PC-9 (cell line): ENCODE measurements at regions not wholly inside any gene's neighbourhood (a gene's known extent, or its start where the extent isn't known, plus 50 kb on each side); places are given as distances from the start of the nearest gene placed in this dataset.

Experiments
- BruUV-seq: library from RNA; stranded (reverse); fragments of 400-500 nt; replicated peaks from 2 replicates; lab custom pipeline; 2021; lab: Mats Ljungman, UMichigan
- CTCF ChIA-PET: fragments of 300-600 bp; sonication (Branson Sonifier 250); formaldehyde crosslinking; loops from one replicate; lab custom pipeline; 2022; ENCODE audit warnings: antibody characterized with exemption; lab: Charles Lee
- POLR2A ChIA-PET: fragments of 300-600 bp; sonication (Branson Sonifier 250); formaldehyde crosslinking; loops from one replicate; lab custom pipeline; 2022; ENCODE audit warnings: antibody characterized with exemption; ENCODE audit not compliant: unreplicated experiment; lab: Charles Lee
- DNase-seq, 2 experiments: peaks; one replicate each; pipeline versions ENCODE4 v3.0.0 to v3.0.0-alpha.2; 2015 to 2022; ENCODE audit warnings: mixed read lengths in 1 of 2
- H2AFZ ChIP-seq: fragments of 200-600 bp; sonication (generic); 2 replicates; pipeline ENCODE4 v1.8.1; 2017; ENCODE audit warnings: antibody characterized with exemption
- H3F3A ChIP-seq: fragments of 200-600 bp; sonication (generic); 2 replicates; pipeline ENCODE4 v1.8.1; 2017; ENCODE audit warnings: antibody characterized with exemption, mild to moderate bottlenecking, low read depth; ENCODE audit not compliant: insufficient read depth
- H3K27ac ChIP-seq: fragments of 200-600 bp; sonication (generic); 2 replicates; pipeline ENCODE4 v1.6.1; 2016; ENCODE audit warnings: mixed run types
- H3K27me3 ChIP-seq: fragments of 200-600 bp; sonication (generic); 2 replicates; pipeline ENCODE4 v1.6.1; 2016; ENCODE audit warnings: low read depth, mixed run types; ENCODE audit not compliant: insufficient read depth
- H3K36me3 ChIP-seq: fragments of 200-600 bp; sonication (generic); 2 replicates; pipeline ENCODE4 v1.6.1; 2016; ENCODE audit warnings: low read depth, mixed run types
- H3K4me1 ChIP-seq: fragments of 200-600 bp; sonication (generic); replicated peaks from 2 replicates; pipeline ENCODE4 v1.6.1; 2016; ENCODE audit warnings: mixed run types; ENCODE audit not compliant: insufficient read depth
- H3K4me2 ChIP-seq: fragments of 200-600 bp; sonication (generic); 2 replicates; pipeline ENCODE4 v1.6.1; 2017; ENCODE audit warnings: mixed run types
- H3K4me3 ChIP-seq: fragments of 200-600 bp; sonication (generic); 2 replicates; pipeline ENCODE4 v1.6.1; 2016; ENCODE audit warnings: mixed run types
- H3K79me2 ChIP-seq: fragments of 200-600 bp; sonication (generic); 2 replicates; pipeline ENCODE4 v1.6.1; 2017; ENCODE audit warnings: low read depth, mixed run types
- H3K9me2 ChIP-seq: fragments of 200-600 bp; sonication (generic); 2 replicates; pipeline ENCODE4 v1.8.1; 2017; ENCODE audit warnings: mild to moderate bottlenecking; ENCODE audit not compliant: insufficient read depth
- H3K9me3 ChIP-seq: fragments of 200-600 bp; sonication (generic); 2 replicates; pipeline ENCODE4 v1.8.1; 2016; ENCODE audit warnings: low read depth; ENCODE audit not compliant: insufficient read depth
- H4K20me1 ChIP-seq: fragments of 200-600 bp; sonication (generic); 2 replicates; pipeline ENCODE4 v1.8.1; 2017; ENCODE audit not compliant: insufficient read depth
- EZH2 ChIP-seq: fragments of 200-600 bp; sonication (generic); IDR thresholded peaks from 2 replicates; pipeline ENCODE4 v1.8.0; 2017; ENCODE audit warnings: antibody characterized with exemption, low read depth
- intact Hi-C: fragments of 100-400 bp; cut with micrococcal nuclease; formaldehyde crosslinking; loops from one replicate; pipeline ENCODE4 v1.10.0; 2022; ENCODE audit not compliant: unreplicated experiment
- TF ChIP-seq, protein P1 (sequence below): fragments of 200-600 bp; sonication (generic); conservative IDR thresholded peaks from 2 replicates; pipeline ENCODE4 v1.6.1; 2017; ENCODE audit warnings: mixed run types, antibody characterized with exemption, mild to moderate bottlenecking, moderate library complexity

- Histone ChIP-seq H3F3A (no peaks in the 10 kb centered on the region), H3K4me3 (no peak overlapping the region), H2AFZ (no peak overlapping the region), H3K9me2 (no peaks in the 10 kb centered on the region; the same call in 1 of the 2 replicates), H4K20me1 (no peaks in the 10 kb centered on the region; the same call in none of the 2 replicates), H3K79me2 (no peaks in the 10 kb centered on the region), H3K36me3 (no peaks in the 10 kb centered on the region), H3K9me3 (no peaks in the 10 kb centered on the region), H3K27ac (no peak overlapping the region), H3K4me2 (no peak overlapping the region), H3K27me3 (peaks cover 64% of the 10 kb centered on the region), H3K4me1 (no peaks in the 10 kb centered on the region)
- CTCF ChIA-PET = no interaction called here
- intact Hi-C loops = no loop called here
- no peak for DNase-seq
- no TSS peak for BruUV-seq
- POLR2A ChIA-PET = no interaction called here
- no peak for TF ChIP-seq EZH2
- TF ChIP-seq, protein P1, sequence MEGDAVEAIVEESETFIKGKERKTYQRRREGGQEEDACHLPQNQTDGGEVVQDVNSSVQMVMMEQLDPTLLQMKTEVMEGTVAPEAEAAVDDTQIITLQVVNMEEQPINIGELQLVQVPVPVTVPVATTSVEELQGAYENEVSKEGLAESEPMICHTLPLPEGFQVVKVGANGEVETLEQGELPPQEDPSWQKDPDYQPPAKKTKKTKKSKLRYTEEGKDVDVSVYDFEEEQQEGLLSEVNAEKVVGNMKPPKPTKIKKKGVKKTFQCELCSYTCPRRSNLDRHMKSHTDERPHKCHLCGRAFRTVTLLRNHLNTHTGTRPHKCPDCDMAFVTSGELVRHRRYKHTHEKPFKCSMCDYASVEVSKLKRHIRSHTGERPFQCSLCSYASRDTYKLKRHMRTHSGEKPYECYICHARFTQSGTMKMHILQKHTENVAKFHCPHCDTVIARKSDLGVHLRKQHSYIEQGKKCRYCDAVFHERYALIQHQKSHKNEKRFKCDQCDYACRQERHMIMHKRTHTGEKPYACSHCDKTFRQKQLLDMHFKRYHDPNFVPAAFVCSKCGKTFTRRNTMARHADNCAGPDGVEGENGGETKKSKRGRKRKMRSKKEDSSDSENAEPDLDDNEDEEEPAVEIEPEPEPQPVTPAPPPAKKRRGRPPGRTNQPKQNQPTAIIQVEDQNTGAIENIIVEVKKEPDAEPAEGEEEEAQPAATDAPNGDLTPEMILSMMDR = no peak
These were observed 206.2 kb upstream of the CADM1 start for GRCh38 chr11:115710426-115710825.

- H3K4me3 ChIP-seq = no peak overlapping the region
- H3K27me3 ChIP-seq = peaks cover 54% of the 10 kb centered on the region
- CTCF ChIA-PET = no interaction called here
- no peak overlapping the region for H3K4me2 ChIP-seq
- no peaks in the 10 kb centered on the region for H3F3A ChIP-seq
- intact Hi-C loops = no loop called here
- no peaks in the 10 kb centered on the region; the same call in none of the 2 replicates for H4K20me1 ChIP-seq
- no peak overlapping the region for H2AFZ ChIP-seq
- no peaks in the 10 kb centered on the region; the same call in 1 of the 2 replicates for H3K9me2 ChIP-seq
- DNase-seq = no peak
- no peak overlapping the region for H3K27ac ChIP-seq
- no TSS peak for BruUV-seq
- POLR2A ChIA-PET = no interaction called here
- H3K79me2 ChIP-seq = no peaks in the 10 kb centered on the region
- no peak for TF ChIP-seq EZH2
- TF ChIP-seq, protein P1 = no peak
- H3K4me1 ChIP-seq = no peaks in the 10 kb centered on the region
- H3K9me3 ChIP-seq = no peaks in the 10 kb centered on the region
- no peaks in the 10 kb centered on the region for H3K36me3 ChIP-seq
These were observed 205.1 kb upstream of the CADM1 start for GRCh38 chr11:115709297-115709696.

- POLR2A ChIA-PET = interaction anchor here (0.6 to 0.8 kb wide), 2 partner anchors 27 to 286 kb away, joined by 4 to 5 read pairs; no protein-coding TSS in a partner anchor
- Histone ChIP-seq H2AFZ (no peak overlapping the region), H3K9me2 (no peaks in the 10 kb centered on the region), H3K27me3 (peaks cover 38% of the 10 kb centered on the region), H4K20me1 (no peaks in the 10 kb centered on the region; the same call in 1 of the 2 replicates), H3K4me1 (no peaks in the 10 kb centered on the region), H3K79me2 (no peaks in the 10 kb centered on the region), H3K4me3 (no peak overlapping the region), H3K4me2 (no peak overlapping the region), H3F3A (no peaks in the 10 kb centered on the region), H3K36me3 (no peaks in the 10 kb centered on the region), H3K27ac (no peak overlapping the region), H3K9me3 (no peaks in the 10 kb centered on the region)
- no peak for TF ChIP-seq EZH2
- TF ChIP-seq, protein P1 = no peak
- no peak for DNase-seq
- intact Hi-C loops = no loop called here
- no TSS peak for BruUV-seq
- CTCF ChIA-PET = no interaction called here
These were observed 203.1 kb upstream of the CADM1 start for GRCh38 chr11:115707180-115707905.
